Omental fat pad (tissue), 3 donors: ENCODE measurements at regions not wholly inside any gene's neighbourhood (a gene's known extent, or its start where the extent isn't known, plus 50 kb on each side); places are given as distances from the start of the nearest gene placed in this dataset.
"Not testable (repeated sequence)": the region's sequence is repeated elsewhere in the genome, so short reads cannot be mapped to it uniquely, and the experiment has no call there.

Experiments used
- ATAC-seq: fragments of 150-250 bp; one replicate; pipeline ENCODE4 v1.9.1; 2016; ENCODE audit warnings: mild to moderate bottlenecking, moderate library complexity; ENCODE audit not compliant: low FRiP score
- DNase-seq: peaks from one replicate; pipeline ENCODE4 v3.0.0-alpha.2; 2019; ENCODE audit warnings: low spot score
- TF ChIP-seq, protein P1 (sequence below), 3 donors: fragments of 450-650 bp; IDR thresholded peaks; one replicate each; pipeline ENCODE4 v1.5.1; 2016 to 2017; ENCODE audit warnings: antibody characterized with exemption in 3 of 3, mild to moderate bottlenecking in 3 of 3, moderate library complexity in 2 of 3

DNA sequence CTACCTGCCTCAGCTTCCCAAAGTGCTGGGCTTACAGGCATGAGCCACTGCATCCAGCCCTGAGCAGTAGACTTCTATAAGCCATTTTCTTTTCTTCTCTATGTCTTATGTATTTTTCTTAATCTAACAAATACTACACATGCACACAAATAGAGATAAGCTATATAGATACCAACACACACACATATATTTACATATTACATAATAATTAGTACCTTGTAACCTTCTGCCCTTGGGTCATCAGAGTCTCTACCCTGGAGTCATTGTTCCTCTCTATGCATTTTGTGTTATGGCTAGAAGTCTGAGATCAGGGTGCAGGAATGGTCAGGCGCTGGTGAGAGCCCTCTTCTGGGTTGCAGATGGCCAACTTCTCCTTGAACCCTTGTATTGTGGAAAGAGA, 154.0 kb upstream of the PTPRG start:
- no peak for ATAC-seq
- TF ChIP-seq, protein P1, sequence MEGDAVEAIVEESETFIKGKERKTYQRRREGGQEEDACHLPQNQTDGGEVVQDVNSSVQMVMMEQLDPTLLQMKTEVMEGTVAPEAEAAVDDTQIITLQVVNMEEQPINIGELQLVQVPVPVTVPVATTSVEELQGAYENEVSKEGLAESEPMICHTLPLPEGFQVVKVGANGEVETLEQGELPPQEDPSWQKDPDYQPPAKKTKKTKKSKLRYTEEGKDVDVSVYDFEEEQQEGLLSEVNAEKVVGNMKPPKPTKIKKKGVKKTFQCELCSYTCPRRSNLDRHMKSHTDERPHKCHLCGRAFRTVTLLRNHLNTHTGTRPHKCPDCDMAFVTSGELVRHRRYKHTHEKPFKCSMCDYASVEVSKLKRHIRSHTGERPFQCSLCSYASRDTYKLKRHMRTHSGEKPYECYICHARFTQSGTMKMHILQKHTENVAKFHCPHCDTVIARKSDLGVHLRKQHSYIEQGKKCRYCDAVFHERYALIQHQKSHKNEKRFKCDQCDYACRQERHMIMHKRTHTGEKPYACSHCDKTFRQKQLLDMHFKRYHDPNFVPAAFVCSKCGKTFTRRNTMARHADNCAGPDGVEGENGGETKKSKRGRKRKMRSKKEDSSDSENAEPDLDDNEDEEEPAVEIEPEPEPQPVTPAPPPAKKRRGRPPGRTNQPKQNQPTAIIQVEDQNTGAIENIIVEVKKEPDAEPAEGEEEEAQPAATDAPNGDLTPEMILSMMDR (IDR thresholded peaks at IDR 0.05): no peak
- DNase-seq: no peak

DNA sequence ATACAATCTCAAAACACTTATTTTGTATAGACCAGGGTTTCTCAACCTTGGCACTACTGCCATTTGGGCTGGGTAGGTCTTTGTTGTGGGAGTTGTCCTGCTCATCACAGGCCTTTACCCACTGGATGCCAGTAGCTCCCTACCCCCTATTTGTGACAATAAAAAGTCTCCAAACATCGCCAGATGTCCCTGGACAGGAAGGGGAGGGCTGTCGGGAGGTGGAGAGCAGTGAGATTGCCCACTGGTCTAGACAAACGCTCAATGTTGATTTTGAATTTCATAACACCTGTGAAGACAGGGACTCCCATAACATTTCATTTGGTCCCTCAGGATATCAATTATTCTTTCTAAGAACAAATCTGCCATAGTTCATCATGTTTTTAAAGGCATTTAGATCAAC, 151.7 kb upstream of the PTPRG start:
- DNase-seq (no peak), ATAC-seq (no peak)
- TF ChIP-seq, protein P1 (IDR thresholded peaks at IDR 0.05): no peak

DNA sequence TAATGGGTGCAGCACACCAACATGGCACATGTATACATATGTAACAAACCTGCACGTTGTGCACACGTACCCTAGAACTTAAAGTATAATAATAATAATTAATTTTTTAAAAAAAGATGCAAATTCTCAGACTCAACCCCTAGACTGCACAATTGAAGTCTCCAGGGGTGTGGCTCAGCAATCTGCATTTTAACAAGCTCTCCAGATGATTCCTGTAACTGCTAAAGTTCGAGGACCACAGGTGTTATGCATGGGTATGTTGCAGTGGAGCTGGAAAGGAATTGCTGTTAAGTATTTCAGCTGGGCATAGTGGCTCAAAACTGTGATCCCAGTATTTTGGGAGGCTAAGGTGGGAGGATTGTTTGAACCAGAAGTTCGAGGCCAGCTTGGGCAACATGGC, 151.0 kb upstream of the PTPRG start:
- not testable (repeated sequence) for ATAC-seq, DNase-seq

DNA sequence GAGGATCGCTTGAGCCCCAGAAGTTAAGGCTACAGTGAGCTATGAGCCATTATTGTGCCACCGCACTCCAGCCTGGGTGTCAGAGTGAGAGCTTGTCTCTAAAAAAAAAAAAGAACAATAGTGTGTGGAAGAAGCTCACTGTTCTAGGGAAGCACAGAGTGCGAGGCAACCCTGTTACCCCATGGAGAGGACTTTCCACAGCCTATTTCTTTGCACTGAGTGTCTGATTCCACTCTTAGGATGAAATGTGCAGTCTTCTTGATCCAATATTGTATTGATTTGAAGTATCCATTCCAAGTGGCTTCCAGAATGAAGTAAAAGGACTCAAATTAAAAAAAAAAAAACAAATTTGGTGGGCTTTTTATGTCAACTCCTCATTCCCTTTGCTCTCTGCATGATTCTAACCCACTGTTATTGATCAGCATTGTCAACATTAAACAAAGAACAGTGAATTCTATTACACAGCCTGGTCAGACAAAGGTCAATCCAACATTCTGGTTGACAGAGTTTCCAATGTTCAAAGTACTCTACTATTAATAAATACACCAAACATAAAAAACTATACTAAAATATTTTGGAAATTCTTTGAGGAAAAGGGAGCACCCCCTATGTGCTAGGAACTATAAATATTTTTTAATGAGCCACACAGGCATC, 150.2 kb upstream of the PTPRG start:
- ATAC-seq (no peak), DNase-seq (no peak)
- TF ChIP-seq, protein P1 (IDR thresholded peaks at IDR 0.05): no peak

DNA sequence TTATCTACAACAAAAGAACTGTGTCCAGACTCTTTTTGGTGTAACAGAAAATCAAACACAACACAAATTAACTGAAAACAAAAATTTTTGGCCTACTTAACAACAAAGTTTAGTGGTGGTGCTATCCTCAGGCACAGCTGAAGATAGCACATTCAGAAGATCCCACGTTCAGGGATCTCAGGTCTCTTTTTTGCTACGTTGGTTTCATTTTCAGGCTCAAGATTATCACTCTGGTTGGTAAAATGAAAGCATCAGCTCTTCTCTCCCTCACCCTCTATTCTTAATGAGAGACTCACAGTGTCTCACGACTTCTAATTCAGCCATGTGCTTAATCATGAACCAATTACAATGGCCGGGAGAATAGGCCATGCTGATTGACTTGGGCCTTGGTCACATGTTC, 146.9 kb upstream of the PTPRG start:
- no peak for ATAC-seq
- no peak for DNase-seq
- TF ChIP-seq, protein P1 (IDR thresholded peaks at IDR 0.05): no peak

DNA sequence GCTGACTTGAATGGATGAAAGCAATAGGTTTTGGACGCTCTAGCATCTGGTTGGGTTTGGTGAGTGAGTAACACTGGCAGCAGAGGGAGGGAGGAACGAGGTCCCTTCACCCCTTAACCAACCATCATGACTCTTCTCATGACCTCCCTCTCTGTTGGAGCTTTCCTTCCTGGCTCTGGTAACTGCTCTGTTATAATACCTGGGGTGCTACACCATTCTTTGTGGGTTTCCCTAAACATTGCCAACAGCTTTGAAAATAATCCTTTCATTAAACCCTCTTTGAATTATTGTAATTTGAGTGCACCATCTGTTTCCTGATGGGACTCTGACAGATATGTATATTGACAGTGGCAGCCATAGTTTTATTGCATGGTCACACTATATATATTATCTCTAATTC, 146.2 kb upstream of the PTPRG start:
- TF ChIP-seq, protein P1 (IDR thresholded peaks at IDR 0.05): no peak
- ATAC-seq: no peak
- no peak for DNase-seq

DNA sequence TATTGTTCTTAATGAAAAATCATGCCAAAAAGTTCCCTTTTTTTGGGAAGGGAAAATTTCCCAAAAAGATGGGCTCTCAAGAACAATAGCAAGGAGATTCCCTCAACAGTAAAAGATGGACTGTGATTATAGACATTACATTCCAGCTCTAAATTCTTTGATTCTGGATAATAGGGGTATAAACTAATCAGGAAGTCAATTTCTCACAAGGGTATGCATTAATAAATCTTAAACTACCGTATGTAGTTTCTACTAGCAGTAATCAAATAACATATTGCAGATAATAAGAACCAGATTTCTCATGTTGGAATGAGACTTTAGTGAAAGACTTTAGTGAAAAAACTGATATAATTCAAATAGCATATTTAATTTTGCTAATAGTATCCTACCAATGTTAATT, 144.8 kb upstream of the PTPRG start:
- DNase-seq (no peak), ATAC-seq (no peak)
- TF ChIP-seq, protein P1 (IDR thresholded peaks at IDR 0.05): no peak
